HEK293T (cell line): ENCODE measurements at regions not wholly inside any gene's neighbourhood (a gene's known extent, or its start where the extent isn't known, plus 50 kb on each side); places are given as distances from the start of the nearest gene placed in this dataset.

Experiments used
- ARNT ChIP-seq: fragments of 450-650 bp; IDR thresholded peaks from 2 replicates; pipeline ENCODE4 v1.6.1; 2017; ENCODE audit warnings: mild to moderate bottlenecking
- BHLHE40 ChIP-seq: fragments of 450-650 bp; IDR thresholded peaks from 2 replicates; pipeline ENCODE4 v1.6.1; 2016; ENCODE audit warnings: mild to moderate bottlenecking, moderate library complexity, borderline replicate concordance
- CTBP1 ChIP-seq: fragments of 450-650 bp; IDR thresholded peaks from 2 replicates; pipeline ENCODE4 v1.6.1; 2016; ENCODE audit warnings: borderline replicate concordance
- ELF4 ChIP-seq: fragments of 450-650 bp; IDR thresholded peaks from 2 replicates; pipeline ENCODE4 v1.6.1; 2017; ENCODE audit warnings: antibody characterized with exemption
- FOXA1 ChIP-seq: fragments of 450-650 bp; IDR thresholded peaks from 2 replicates; pipeline ENCODE4 v1.6.1; 2016; ENCODE audit warnings: mild to moderate bottlenecking
- FOXK2 ChIP-seq: fragments of 450-650 bp; IDR thresholded peaks from 2 replicates; pipeline ENCODE4 v1.6.1; 2016; ENCODE audit warnings: mild to moderate bottlenecking
- FOXM1 ChIP-seq: fragments of 450-650 bp; IDR thresholded peaks from 2 replicates; pipeline ENCODE4 v1.6.1; 2017; ENCODE audit warnings: mild to moderate bottlenecking, borderline replicate concordance
- L3MBTL2 ChIP-seq: fragments of 450-650 bp; conservative IDR thresholded peaks from 2 replicates; pipeline ENCODE4 v1.6.1; 2016; ENCODE audit warnings: mild to moderate bottlenecking
- LEF1 ChIP-seq: fragments of 450-650 bp; IDR thresholded peaks from 2 replicates; pipeline ENCODE4 v1.6.1; 2017; ENCODE audit warnings: mild to moderate bottlenecking, borderline replicate concordance
- NFRKB ChIP-seq: fragments of 450-650 bp; IDR thresholded peaks from 2 replicates; pipeline ENCODE4 v1.6.1; 2016; ENCODE audit warnings: mild to moderate bottlenecking, moderate library complexity
- PKNOX1 ChIP-seq: fragments of 450-650 bp; IDR thresholded peaks from 2 replicates; pipeline ENCODE4 v1.6.1; 2016
- SP1 ChIP-seq: fragments of 450-650 bp; IDR thresholded peaks from 2 replicates; pipeline ENCODE4 v1.6.1; 2017
- SUZ12 ChIP-seq: fragments of 450-650 bp; IDR thresholded peaks from 2 replicates; pipeline ENCODE4 v1.6.1; 2016; ENCODE audit warnings: mild to moderate bottlenecking

- no peak for TF ChIP-seq FOXA1
- no peak for TF ChIP-seq NFRKB
- no peak for TF ChIP-seq BHLHE40
- TF ChIP-seq CTBP1 = no peak
- TF ChIP-seq L3MBTL2 = no peak
- TF ChIP-seq SP1 = no peak
- TF ChIP-seq ARNT = no peak
- TF ChIP-seq PKNOX1 = no peak
- TF ChIP-seq FOXK2 = no peak
- TF ChIP-seq FOXM1 = no peak
- TF ChIP-seq SUZ12 = no peak
- TF ChIP-seq ELF4 = no peak
- no peak for TF ChIP-seq LEF1
Observed at GRCh38 chr1:112268408-112268807, 127.6 kb upstream of the CTTNBP2NL start.
